ENCODE measurements at regions not wholly inside any gene's neighbourhood (a gene's known extent, or its start where the extent isn't known, plus 50 kb on each side); places are given as distances from the start of the nearest gene placed in this dataset.

- RAD21 ChIA-PET (ENCODE audit: low non-redundant PET in 1 of 2, low total read pairs in 2 of 2, uncharacterized antibody in 2 of 2, unreplicated experiment in 2 of 2): no interaction called here
- H3K27me3 ChIP-seq (ENCODE audit: insufficient read depth, low read length): no peaks in the 10 kb centered on the region
- CTCF ChIA-PET: no interaction called here
- intact Hi-C loops (cut with micrococcal nuclease): no loop called here
- H3K9ac ChIP-seq (ENCODE audit: low read length): no peak overlapping the region
- H2AFZ ChIP-seq (ENCODE audit: low read depth, low read length, poor library complexity, severe bottlenecking): no peak overlapping the region
- no peaks in the 10 kb centered on the region for H3K9me3 ChIP-seq (ENCODE audit: control insufficient read depth in 1 of 2, insufficient read depth in 1 of 2, low read depth in 1 of 2, low read length in 2 of 2)
- H3K4me1 ChIP-seq (ENCODE audit: control insufficient read depth in 1 of 2, insufficient read depth in 2 of 2, low read length in 2 of 2): no peaks in the 10 kb centered on the region
- no peaks in the 10 kb centered on the region for H3K36me3 ChIP-seq (ENCODE audit: control insufficient read depth in 1 of 2, insufficient read depth in 2 of 2, low read length in 2 of 2)
- no peak overlapping the region for H3K4me2 ChIP-seq (ENCODE audit: low read length)
- no peaks in the 10 kb centered on the region for H3K79me2 ChIP-seq (ENCODE audit: insufficient read depth, low read length)
- no TSS peak for BruUV-seq (replicated peaks)
- POLR2A ChIA-PET: no interaction called here
- no peak for ATAC-seq
- TF ChIP-seq POLR2AphosphoS5 (IDR thresholded peaks at IDR 0.05; ENCODE audit: low read depth, low read length): no peak
- TF ChIP-seq JUND (IDR thresholded peaks at IDR 0.05): no peak
- no peak for TF ChIP-seq SIN3A (IDR thresholded peaks at IDR 0.05; ENCODE audit: low read depth)
- TF ChIP-seq FOSL1 (IDR thresholded peaks at IDR 0.05; ENCODE audit: low read depth): no peak
- TF ChIP-seq ZNF274 (IDR thresholded peaks at IDR 0.05; ENCODE audit: low read depth, low read length): no peak
- no peak for TF ChIP-seq RAD21 (IDR thresholded peaks at IDR 0.05; ENCODE audit: low read depth)
- TF ChIP-seq CBX3 (IDR thresholded peaks at IDR 0.05; ENCODE audit: low read depth): no peak
- no peak overlapping the region for H3K4me3 ChIP-seq (replicated peaks in 1 of 2; ENCODE audit: low read depth in 1 of 2, low read length in 2 of 2)
- no peak overlapping the region for H3K27ac ChIP-seq (ENCODE audit: low read depth, low read length)
- no peak for DNase-seq (ENCODE audit: low read depth, low spot score)
- H4K20me1 ChIP-seq (ENCODE audit: insufficient read depth): no peaks in the 10 kb centered on the region
- H3K9me2 ChIP-seq (ENCODE audit: insufficient read depth): 0 out of 2 replicates have a peak, but pooled peaks cover 4% of the 10 kb centered on the region
Observed at GRCh38 chr2:150653351-150653750, 165.9 kb upstream of the RND3 start.

GRCh38 chr2:150647943-150648342, 160.5 kb upstream of the RND3 start:
- Histone ChIP-seq H3K4me2 (ENCODE audit: low read length) (no peak overlapping the region), H3K4me1 (ENCODE audit: control insufficient read depth in 1 of 2, insufficient read depth in 2 of 2, low read length in 2 of 2) (no peaks in the 10 kb centered on the region), H3K27me3 (ENCODE audit: insufficient read depth, low read length) (no peaks in the 10 kb centered on the region), H3K9ac (ENCODE audit: low read length) (no peak overlapping the region), H3K4me3 (replicated peaks in 1 of 2; ENCODE audit: low read depth in 1 of 2, low read length in 2 of 2) (no peak overlapping the region), H3K27ac (ENCODE audit: low read depth, low read length) (no peak overlapping the region), H3K36me3 (ENCODE audit: control insufficient read depth in 1 of 2, insufficient read depth in 2 of 2, low read length in 2 of 2) (no peaks in the 10 kb centered on the region), H3K9me3 (ENCODE audit: control insufficient read depth in 1 of 2, insufficient read depth in 1 of 2, low read depth in 1 of 2, low read length in 2 of 2) (no peaks in the 10 kb centered on the region), H2AFZ (ENCODE audit: low read depth, low read length, poor library complexity, severe bottlenecking) (no peak overlapping the region), H3K9me2 (ENCODE audit: insufficient read depth) (no peaks in the 10 kb centered on the region), H3K79me2 (ENCODE audit: insufficient read depth, low read length) (no peaks in the 10 kb centered on the region), H4K20me1 (ENCODE audit: insufficient read depth) (no peaks in the 10 kb centered on the region)
- intact Hi-C loops (cut with micrococcal nuclease): no loop called here
- DNase-seq (ENCODE audit: low read depth, low spot score) (no peak), ATAC-seq (no peak)
- BruUV-seq (replicated peaks): no TSS peak
- ChIA-PET CTCF (no interaction called here), POLR2A (no interaction called here), RAD21 (ENCODE audit: low non-redundant PET in 1 of 2, low total read pairs in 2 of 2, uncharacterized antibody in 2 of 2, unreplicated experiment in 2 of 2) (no interaction called here)
- no peak for TF ChIP-seq YY1 (IDR thresholded peaks at IDR 0.05; ENCODE audit: extremely low read depth, insufficient replicate concordance, low read depth, low read length)
